HG03354 (cell line): ENCODE measurements at regions not wholly inside any gene's neighbourhood (a gene's known extent, or its start where the extent isn't known, plus 50 kb on each side); places are given as distances from the start of the nearest gene placed in this dataset.
"Not testable (repeated sequence)": the region's sequence is repeated elsewhere in the genome, so short reads cannot be mapped to it uniquely, and the experiment has no call there.

Experiments
- ATAC-seq: cut with Tn5 transposase; IDR thresholded peaks from one replicate; pipeline ENCODE4 v1.9.1; 2021; ENCODE audit warnings: mild to moderate bottlenecking; ENCODE audit not compliant: unreplicated experiment, poor library complexity, severe bottlenecking

DNA sequence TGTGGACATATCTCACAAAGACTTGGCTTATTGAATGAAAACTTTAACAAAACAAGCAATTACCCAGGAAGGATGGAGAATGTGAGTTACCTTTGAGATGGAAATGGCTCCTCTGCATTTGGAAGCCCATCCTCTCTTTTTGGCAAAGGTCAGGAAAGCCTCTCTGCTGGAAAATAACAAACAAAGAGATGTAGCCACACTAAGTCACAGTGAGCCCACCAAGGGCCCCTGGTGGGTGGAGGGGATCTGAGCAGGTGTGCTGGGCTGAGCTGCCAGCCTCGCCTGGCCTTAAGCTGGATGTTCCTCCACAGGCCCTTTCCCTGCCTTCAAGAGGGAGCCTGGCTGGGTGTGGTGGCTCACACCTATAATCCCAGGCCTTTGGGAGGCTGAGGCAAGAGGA is 269.2 kb downstream of the HNRNPD start:
- no peak for ATAC-seq

- ATAC-seq, result no peak
Measured at GRCh38 chr4:82099928-82100579, 273.7 kb downstream of the HNRNPD start.

- no peak for ATAC-seq
Measured at GRCh38 chr4:82097504-82097903, 276.3 kb downstream of the HNRNPD start.

DNA sequence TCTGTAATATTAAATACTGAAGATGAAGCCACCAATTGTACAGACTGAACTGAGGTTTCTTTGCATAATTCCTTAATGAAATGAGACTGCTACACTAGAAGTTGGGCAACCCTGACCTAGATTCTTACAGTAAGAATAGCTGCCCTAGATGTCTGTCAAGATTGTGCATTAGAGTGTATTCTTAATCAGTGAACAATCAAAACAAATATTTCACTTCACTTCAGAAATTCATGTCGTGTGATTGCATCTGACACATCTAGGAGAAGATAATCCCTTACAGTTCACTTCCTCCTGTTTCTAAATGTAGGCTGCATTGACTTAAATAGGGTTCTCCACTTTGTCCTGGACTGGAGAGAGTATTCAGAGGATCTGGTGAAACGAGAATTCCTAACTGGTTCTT is 283.1 kb downstream of the HNRNPD start:
- no peak for ATAC-seq

GRCh38 chr4:82084747-82085146 is 289.0 kb downstream of the HNRNPD start:
- ATAC-seq, result no peak

GRCh38 chr4:82077471-82077995 is 296.3 kb downstream of the HNRNPD start:
- not testable (repeated sequence) for ATAC-seq

GRCh38 chr4:82076809-82077208 is 297.0 kb downstream of the HNRNPD start:
- ATAC-seq, result no peak

- no peak for ATAC-seq
Measured at GRCh38 chr4:82076359-82076758, 297.4 kb downstream of the HNRNPD start.

GRCh38 chr4:82071951-82072350 is 301.8 kb downstream of the HNRNPD start:
- no peak for ATAC-seq

DNA sequence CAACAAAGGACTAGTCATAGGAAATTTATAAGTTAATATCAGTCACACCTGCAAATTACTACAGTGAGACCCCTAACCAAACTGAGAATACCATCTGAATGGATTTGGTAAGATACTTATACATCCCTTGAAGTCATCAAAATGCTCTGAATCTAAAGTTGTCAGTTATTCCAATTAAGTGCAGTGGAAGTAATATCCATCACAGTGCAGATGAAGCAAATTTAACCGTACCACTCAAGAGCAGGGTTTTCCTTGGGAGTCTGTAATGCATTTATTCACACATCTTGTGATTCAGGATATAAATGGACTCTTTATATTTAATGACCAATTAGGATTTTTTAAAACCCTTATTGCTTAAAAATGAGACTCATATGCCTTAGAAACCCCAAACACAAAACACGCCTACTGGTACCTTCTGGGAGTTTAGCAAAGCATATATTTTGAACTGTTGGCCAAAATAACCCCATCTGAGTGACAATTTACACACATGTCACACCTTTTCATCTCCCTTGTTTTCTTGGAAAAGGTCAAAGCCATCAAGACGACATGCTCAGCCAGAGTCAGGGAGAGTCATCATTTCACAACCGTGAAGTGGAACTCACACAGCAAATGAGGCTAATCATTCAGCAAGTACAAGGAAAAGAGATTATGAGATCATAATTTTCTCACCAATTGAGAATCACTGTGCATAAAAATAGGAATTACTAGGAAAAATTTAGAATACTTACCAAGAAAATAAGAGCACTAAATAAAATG is 303.7 kb downstream of the HNRNPD start:
- ATAC-seq, result no peak

GRCh38 chr4:82063017-82063416 is 310.8 kb downstream of the HNRNPD start:
- ATAC-seq, result no peak

- no peak for ATAC-seq
Measured at GRCh38 chr4:82057990-82058544, 315.7 kb downstream of the HNRNPD start.

DNA sequence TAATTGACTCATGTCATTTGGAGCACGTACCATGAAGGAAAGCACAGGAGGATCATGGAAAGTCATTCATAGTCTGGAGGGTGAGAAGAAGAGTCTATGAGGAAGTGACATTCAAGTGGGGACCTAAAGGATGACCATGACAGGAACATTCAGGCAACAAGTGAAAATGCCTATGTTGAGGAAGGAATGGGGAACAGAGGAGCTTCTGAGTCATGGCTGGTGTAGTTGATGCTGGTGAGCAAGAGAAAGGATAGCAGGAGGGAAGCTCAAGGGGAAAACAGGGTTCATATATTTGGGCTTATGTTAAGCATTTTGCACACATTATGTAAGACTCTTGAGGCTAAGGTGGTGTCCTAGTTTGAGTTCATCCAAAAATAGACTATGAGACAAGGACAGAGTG is 318.6 kb downstream of the HNRNPD start:
- no peak for ATAC-seq

DNA sequence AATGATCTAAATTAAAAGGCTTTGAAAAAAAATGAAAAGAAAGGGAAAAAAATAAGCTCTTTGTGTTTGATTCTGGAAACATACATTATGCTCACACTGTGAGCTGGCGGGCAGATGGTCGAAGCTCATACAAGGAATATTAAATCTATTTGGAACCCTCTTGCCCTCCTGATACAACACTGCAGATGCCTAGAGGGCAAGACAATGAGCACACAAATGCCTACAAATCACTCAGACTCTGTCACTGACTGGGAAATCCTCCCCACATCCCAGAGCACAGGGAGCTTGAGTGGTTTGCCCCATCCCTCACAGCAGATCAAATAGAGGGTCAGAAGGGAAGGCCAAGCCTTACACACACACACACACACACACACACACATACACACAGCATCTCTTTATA is 320.4 kb downstream of the HNRNPD start:
- ATAC-seq, result no peak

GRCh38 chr4:82050796-82051195 is 323.0 kb downstream of the HNRNPD start:
- ATAC-seq, result no peak

GRCh38 chr4:82049294-82049693 is 324.5 kb downstream of the HNRNPD start:
- no peak for ATAC-seq

DNA sequence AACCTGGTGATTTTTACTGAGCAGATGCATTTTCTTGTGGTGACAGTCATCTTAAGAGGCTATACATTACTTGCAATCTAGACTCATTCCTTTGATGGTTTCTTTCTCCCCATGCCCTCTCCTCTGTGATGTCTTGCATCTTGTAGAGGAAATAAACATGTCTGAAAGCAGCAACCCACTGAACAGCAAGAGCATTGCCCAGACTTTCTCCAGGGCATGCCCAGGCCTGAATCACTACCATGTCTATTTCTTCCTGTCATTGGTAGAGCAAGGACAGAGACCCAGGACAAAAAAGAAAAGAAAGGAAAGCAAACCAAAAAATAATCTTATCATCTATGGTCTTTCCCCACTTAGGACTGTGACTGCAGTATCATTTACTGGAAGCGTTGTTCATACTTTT is 326.1 kb downstream of the HNRNPD start:
- no peak for ATAC-seq

- no peak for ATAC-seq
Measured at GRCh38 chr4:82046796-82047195, 327.0 kb downstream of the HNRNPD start.

GRCh38 chr4:82045267-82045666 is 328.5 kb downstream of the HNRNPD start:
- ATAC-seq, result no peak

DNA sequence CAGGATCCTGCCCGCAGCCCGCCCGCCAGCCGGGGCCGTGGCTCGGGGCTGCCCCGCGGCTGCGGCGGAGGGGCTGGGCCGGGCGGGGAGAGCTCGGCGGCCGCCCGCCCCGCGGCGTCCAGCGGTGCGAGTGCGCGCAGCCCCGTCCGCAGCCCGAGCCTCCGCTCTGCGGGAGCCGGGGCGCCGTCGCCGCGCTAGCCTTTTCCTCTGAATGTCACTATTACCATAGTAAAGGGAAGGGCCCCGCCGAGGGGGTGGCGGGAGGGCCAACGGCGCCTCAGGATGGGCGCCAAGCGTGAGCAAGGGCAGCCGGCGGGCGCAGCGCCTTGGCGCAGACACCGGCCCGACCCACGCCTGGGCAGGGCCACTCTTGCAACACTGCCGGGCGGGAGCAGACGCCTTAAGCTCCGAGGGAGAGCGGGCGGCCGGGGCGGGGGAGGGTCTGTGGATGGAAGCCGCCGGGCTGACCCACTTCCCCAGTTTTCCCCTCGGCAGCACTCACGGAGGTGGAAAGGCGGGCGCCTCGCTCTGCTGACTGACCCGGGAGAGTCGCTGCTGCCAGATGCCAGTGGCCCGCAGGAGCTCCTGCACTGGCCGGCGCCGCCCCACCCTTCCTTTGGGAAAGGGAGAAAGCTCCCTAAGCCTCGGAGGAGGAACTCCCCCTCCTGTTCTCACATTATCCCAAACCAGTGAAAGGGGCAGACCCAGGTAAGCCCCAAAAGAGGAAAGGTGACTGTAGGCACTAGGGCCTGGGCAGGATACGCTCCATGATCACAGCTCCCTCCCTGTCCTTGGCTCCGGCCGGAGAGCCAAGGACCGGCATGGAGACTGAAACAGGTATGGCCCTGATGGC is 329.4 kb downstream of the HNRNPD start:
- no peak for ATAC-seq
